GM12892 (cell line): ENCODE measurements at regions not wholly inside any gene's neighbourhood (a gene's known extent, or its start where the extent isn't known, plus 50 kb on each side); places are given as distances from the start of the nearest gene placed in this dataset.

Source experiments
- POLR2A ChIP-seq: IDR thresholded peaks from 2 replicates; pipeline ENCODE4 v1.6.1; 2011; ENCODE audit warnings: low read depth, low read length, control low read depth
- TAF1 ChIP-seq: IDR thresholded peaks from 2 replicates; pipeline ENCODE4 v1.6.1; 2011; ENCODE audit warnings: low read depth, mild to moderate bottlenecking, control low read depth, low read length, borderline replicate concordance

GRCh38 chr6:133756078-133756695 is 132.7 kb upstream of the TCF21 start:
- TF ChIP-seq POLR2A (no peak), TAF1 (no peak)
